ENCODE measurements at regions not wholly inside any gene's neighbourhood (a gene's known extent, or its start where the extent isn't known, plus 50 kb on each side); places are given as distances from the start of the nearest gene placed in this dataset.

DNA sequence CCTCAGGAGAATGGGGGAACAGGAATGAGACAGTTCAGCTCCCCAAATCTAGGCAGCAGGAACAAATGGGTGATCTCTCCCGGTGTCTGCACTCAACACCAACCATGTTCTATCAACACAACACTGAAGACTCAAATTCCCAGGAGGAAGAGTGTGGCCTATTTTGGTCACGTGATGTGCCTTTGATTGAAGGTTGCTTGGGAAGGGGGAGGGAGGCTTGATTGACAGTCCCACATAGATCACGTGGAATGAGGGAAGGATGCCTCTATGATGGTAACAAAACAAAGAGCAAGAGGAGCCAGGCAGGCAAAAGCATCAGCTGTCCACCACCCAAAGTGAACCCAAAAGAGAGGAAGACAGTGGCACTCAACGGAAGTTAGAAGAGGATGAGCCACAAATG is 364.8 kb downstream of the KIF16B start:
- TF ChIP-seq POLR2A (IDR thresholded peaks at IDR 0.05), result no peak
- TF ChIP-seq, protein P1, sequence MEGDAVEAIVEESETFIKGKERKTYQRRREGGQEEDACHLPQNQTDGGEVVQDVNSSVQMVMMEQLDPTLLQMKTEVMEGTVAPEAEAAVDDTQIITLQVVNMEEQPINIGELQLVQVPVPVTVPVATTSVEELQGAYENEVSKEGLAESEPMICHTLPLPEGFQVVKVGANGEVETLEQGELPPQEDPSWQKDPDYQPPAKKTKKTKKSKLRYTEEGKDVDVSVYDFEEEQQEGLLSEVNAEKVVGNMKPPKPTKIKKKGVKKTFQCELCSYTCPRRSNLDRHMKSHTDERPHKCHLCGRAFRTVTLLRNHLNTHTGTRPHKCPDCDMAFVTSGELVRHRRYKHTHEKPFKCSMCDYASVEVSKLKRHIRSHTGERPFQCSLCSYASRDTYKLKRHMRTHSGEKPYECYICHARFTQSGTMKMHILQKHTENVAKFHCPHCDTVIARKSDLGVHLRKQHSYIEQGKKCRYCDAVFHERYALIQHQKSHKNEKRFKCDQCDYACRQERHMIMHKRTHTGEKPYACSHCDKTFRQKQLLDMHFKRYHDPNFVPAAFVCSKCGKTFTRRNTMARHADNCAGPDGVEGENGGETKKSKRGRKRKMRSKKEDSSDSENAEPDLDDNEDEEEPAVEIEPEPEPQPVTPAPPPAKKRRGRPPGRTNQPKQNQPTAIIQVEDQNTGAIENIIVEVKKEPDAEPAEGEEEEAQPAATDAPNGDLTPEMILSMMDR (IDR thresholded peaks at IDR 0.05), result no peak

Measured in thyroid gland (tissue), 4 donors.